Transverse colon (tissue), 4 donors: ENCODE measurements at regions not wholly inside any gene's neighbourhood (a gene's known extent, or its start where the extent isn't known, plus 50 kb on each side); places are given as distances from the start of the nearest gene placed in this dataset.

Source experiments
- CTCF ChIP-seq, 5 experiments: fragments of 200-600 bp in 3 of 5; fragments of 450-650 bp in 2 of 5; sonication (generic) in 3 of 5; IDR thresholded peaks; 1 replicate in 2 of 5; 2 replicates in 3 of 5; pipeline ENCODE4 v1.5.1; 2016 to 2017; ENCODE audit warnings: antibody characterized with exemption in 5 of 5, inconsistent platforms in 3 of 5, mild to moderate bottlenecking in 2 of 5, moderate library complexity in 1 of 5
- EP300 ChIP-seq: sonication (generic); formaldehyde crosslinking; IDR thresholded peaks from one replicate; pipeline ENCODE4 v1.6.1; 2017; ENCODE audit warnings: antibody characterized with exemption, low read depth
- POLR2AphosphoS5 ChIP-seq, 3 donors: sonication (generic); formaldehyde crosslinking; IDR thresholded peaks; one replicate each; pipeline ENCODE4 v1.6.1; 2016; ENCODE audit warnings: antibody characterized with exemption in 3 of 3

- TF ChIP-seq CTCF (IDR thresholded peaks at IDR 0.05) (no peak), POLR2AphosphoS5 (IDR thresholded peaks at IDR 0.05) (no peak), EP300 (no peak)
Observed at GRCh38 chr21:41669533-41669830, 97.4 kb downstream of the RIPK4 start.
